ENCODE measurements at regions not wholly inside any gene's neighbourhood (a gene's known extent, or its start where the extent isn't known, plus 50 kb on each side); places are given as distances from the start of the nearest gene placed in this dataset.
"Not testable (repeated sequence)": the region's sequence is repeated elsewhere in the genome, so short reads cannot be mapped to it uniquely, and the experiment has no call there.

DNA sequence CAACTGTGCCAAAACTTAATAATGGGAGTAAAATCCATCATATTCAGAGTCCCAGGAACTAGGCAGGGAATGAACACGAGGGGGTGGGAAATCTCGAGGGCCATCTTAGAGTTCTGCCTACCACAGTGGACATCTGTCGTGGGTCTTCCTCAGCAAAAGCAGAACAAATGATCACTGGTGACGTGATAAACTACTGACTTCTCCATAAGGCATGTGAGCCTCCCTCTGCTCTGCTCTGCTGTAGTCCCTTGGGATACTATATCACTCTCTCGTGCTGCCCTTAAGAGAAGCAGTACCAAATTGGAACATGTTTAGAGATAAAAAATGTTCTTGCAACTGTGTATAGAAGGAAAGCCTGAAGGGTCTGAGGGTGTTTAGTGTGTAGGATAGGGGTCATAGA lies 180.5 kb downstream of the SPDYE17 start:
- peaks cover 11 to 15% of the 10 kb centered on the region in 2 donors for H3K27me3 Mint-ChIP-seq
- not testable (repeated sequence) for H3K4me3 Mint-ChIP-seq; DNase-seq (ENCODE audit: low spot score); H3K4me1 Mint-ChIP-seq (ENCODE audit: low read depth in 2 of 2); H3K27ac Mint-ChIP-seq; ATAC-seq; H3K9me3 Mint-ChIP-seq; H3K36me3 Mint-ChIP-seq

GRCh38 chr7:76849887-76850563 lies 182.1 kb downstream of the SPDYE17 start:
- not testable (repeated sequence) for H3K27ac Mint-ChIP-seq; ATAC-seq; H3K36me3 Mint-ChIP-seq; H3K9me3 Mint-ChIP-seq; DNase-seq (ENCODE audit: low spot score); H3K4me1 Mint-ChIP-seq (ENCODE audit: low read depth in 2 of 2); H3K27me3 Mint-ChIP-seq; H3K4me3 Mint-ChIP-seq

- peaks cover 22% of the 10 kb centered on the region for H3K36me3 Mint-ChIP-seq
Observed at GRCh38 chr7:76839879-76840278, 192.3 kb downstream of the SPDYE17 start.

GRCh38 chr7:76839214-76839613 lies 192.9 kb downstream of the SPDYE17 start:
- Mint-ChIP-seq H3K27me3 (peaks cover 15 to 22% of the 10 kb centered on the region in 2 donors), H3K36me3 (peaks cover 22% of the 10 kb centered on the region), H3K9me3 (peaks cover 10% of the 10 kb centered on the region)
- not testable (repeated sequence) for H3K27ac Mint-ChIP-seq; H3K4me3 Mint-ChIP-seq; ATAC-seq; DNase-seq (ENCODE audit: low spot score); H3K4me1 Mint-ChIP-seq (ENCODE audit: low read depth in 2 of 2)

More at GRCh38 chr7:76839879-76840278, 192.3 kb downstream of the SPDYE17 start:
- H3K4me1 Mint-ChIP-seq (ENCODE audit: low read depth in 2 of 2); DNase-seq (ENCODE audit: low spot score); H3K27ac Mint-ChIP-seq; H3K4me3 Mint-ChIP-seq; ATAC-seq: not testable (repeated sequence)
- H3K27me3 Mint-ChIP-seq = peaks cover 15 to 22% of the 10 kb centered on the region in 2 donors
- peaks cover 10% of the 10 kb centered on the region for H3K9me3 Mint-ChIP-seq

DNA sequence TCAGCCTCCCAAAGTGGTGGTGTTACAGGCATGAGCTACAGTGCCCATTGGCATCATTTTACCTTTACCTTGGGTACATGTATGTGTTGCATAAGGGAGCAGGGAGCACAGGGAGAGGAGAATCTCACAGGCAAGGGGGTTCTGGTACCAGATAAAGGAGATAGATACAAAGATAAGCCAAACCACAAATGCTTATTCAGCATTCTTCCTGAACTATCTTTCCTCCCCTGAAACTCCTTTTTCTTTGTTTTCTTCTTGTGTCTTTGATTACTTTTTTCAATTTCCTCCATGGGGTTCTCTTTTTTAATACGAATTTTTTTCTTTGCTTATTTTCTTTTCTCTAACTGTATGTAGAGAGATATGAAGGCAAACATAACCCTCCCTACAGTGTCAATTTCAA lies 193.8 kb downstream of the SPDYE17 start:
- peaks cover 10% of the 10 kb centered on the region for H3K9me3 Mint-ChIP-seq
- H3K4me3 Mint-ChIP-seq; DNase-seq (ENCODE audit: low spot score); ATAC-seq; H3K27ac Mint-ChIP-seq; H3K4me1 Mint-ChIP-seq (ENCODE audit: low read depth in 2 of 2): not testable (repeated sequence)
- H3K27me3 Mint-ChIP-seq = peaks cover 15 to 22% of the 10 kb centered on the region in 2 donors
- H3K36me3 Mint-ChIP-seq = peaks cover 22% of the 10 kb centered on the region

GRCh38 chr7:76829233-76829632 lies 202.2 kb upstream of the POMZP3 start:
- peaks cover 17 to 28% of the 10 kb centered on the region in 2 donors for H3K27me3 Mint-ChIP-seq
- ATAC-seq; H3K4me1 Mint-ChIP-seq (ENCODE audit: low read depth in 2 of 2); H3K4me3 Mint-ChIP-seq; H3K27ac Mint-ChIP-seq; DNase-seq (ENCODE audit: low spot score); H3K36me3 Mint-ChIP-seq; H3K9me3 Mint-ChIP-seq: not testable (repeated sequence)

- not testable (repeated sequence) for H3K36me3 Mint-ChIP-seq; DNase-seq (ENCODE audit: low spot score); H3K4me1 Mint-ChIP-seq (ENCODE audit: low read depth in 2 of 2); H3K4me3 Mint-ChIP-seq; ATAC-seq; H3K9me3 Mint-ChIP-seq; H3K27ac Mint-ChIP-seq
- H3K27me3 Mint-ChIP-seq = peaks cover 17 to 28% of the 10 kb centered on the region in 2 donors
Observed at GRCh38 chr7:76826181-76826580, 199.1 kb upstream of the POMZP3 start.

- ATAC-seq = peak in 1 of 2 donors; percentile 15
- H3K4me3 Mint-ChIP-seq; H3K4me1 Mint-ChIP-seq (ENCODE audit: low read depth in 2 of 2); H3K36me3 Mint-ChIP-seq; H3K27ac Mint-ChIP-seq; H3K9me3 Mint-ChIP-seq; DNase-seq (ENCODE audit: low spot score); H3K27me3 Mint-ChIP-seq: not testable (repeated sequence)
Observed at GRCh38 chr7:76809856-76810255, 182.8 kb upstream of the POMZP3 start.

- H3K4me1 Mint-ChIP-seq (ENCODE audit: low read depth in 2 of 2); H3K27ac Mint-ChIP-seq; H3K27me3 Mint-ChIP-seq; ATAC-seq; H3K9me3 Mint-ChIP-seq; H3K4me3 Mint-ChIP-seq; H3K36me3 Mint-ChIP-seq; DNase-seq (ENCODE audit: low spot score): not testable (repeated sequence)
Observed at GRCh38 chr7:76807588-76808100, 180.6 kb upstream of the POMZP3 start.

GRCh38 chr7:76806460-76806859 lies 179.4 kb upstream of the POMZP3 start:
- not testable (repeated sequence) for H3K27me3 Mint-ChIP-seq; H3K4me3 Mint-ChIP-seq; H3K36me3 Mint-ChIP-seq; H3K27ac Mint-ChIP-seq; H3K9me3 Mint-ChIP-seq; H3K4me1 Mint-ChIP-seq (ENCODE audit: low read depth in 2 of 2); DNase-seq (ENCODE audit: low spot score); ATAC-seq

GRCh38 chr7:76806010-76806409 lies 178.9 kb upstream of the POMZP3 start:
- H3K4me3 Mint-ChIP-seq; H3K36me3 Mint-ChIP-seq; ATAC-seq; H3K27me3 Mint-ChIP-seq; H3K27ac Mint-ChIP-seq; DNase-seq (ENCODE audit: low spot score); H3K4me1 Mint-ChIP-seq (ENCODE audit: low read depth in 2 of 2); H3K9me3 Mint-ChIP-seq: not testable (repeated sequence)

GRCh38 chr7:76805262-76805661 lies 178.2 kb upstream of the POMZP3 start:
- not testable (repeated sequence) for H3K9me3 Mint-ChIP-seq; H3K27me3 Mint-ChIP-seq; ATAC-seq; DNase-seq (ENCODE audit: low spot score); H3K4me1 Mint-ChIP-seq (ENCODE audit: low read depth in 2 of 2); H3K27ac Mint-ChIP-seq; H3K36me3 Mint-ChIP-seq; H3K4me3 Mint-ChIP-seq

- H3K4me1 Mint-ChIP-seq (ENCODE audit: low read depth in 2 of 2); H3K36me3 Mint-ChIP-seq; H3K4me3 Mint-ChIP-seq; H3K27ac Mint-ChIP-seq; H3K9me3 Mint-ChIP-seq; ATAC-seq; DNase-seq (ENCODE audit: low spot score): not testable (repeated sequence)
- peaks cover 17 to 18% of the 10 kb centered on the region in 2 donors for H3K27me3 Mint-ChIP-seq
Observed at GRCh38 chr7:76797639-76798038, 170.6 kb upstream of the POMZP3 start.

- H3K4me3 Mint-ChIP-seq; DNase-seq (ENCODE audit: low spot score); ATAC-seq; H3K9me3 Mint-ChIP-seq; H3K27me3 Mint-ChIP-seq; H3K4me1 Mint-ChIP-seq (ENCODE audit: low read depth in 2 of 2); H3K27ac Mint-ChIP-seq; H3K36me3 Mint-ChIP-seq: not testable (repeated sequence)
Observed at GRCh38 chr7:76780693-76781092, 153.6 kb upstream of the POMZP3 start.

All from natural killer cell treated with Interleukin-12 subunit alpha and Interleukin-12 subunit beta and Interleukin-15 and Interleukin-18, amount 100 ng/mL, for 72 hours (primary cell).